ENCODE measurements at regions not wholly inside any gene's neighbourhood (a gene's known extent, or its start where the extent isn't known, plus 50 kb on each side); places are given as distances from the start of the nearest gene placed in this dataset.

DNA sequence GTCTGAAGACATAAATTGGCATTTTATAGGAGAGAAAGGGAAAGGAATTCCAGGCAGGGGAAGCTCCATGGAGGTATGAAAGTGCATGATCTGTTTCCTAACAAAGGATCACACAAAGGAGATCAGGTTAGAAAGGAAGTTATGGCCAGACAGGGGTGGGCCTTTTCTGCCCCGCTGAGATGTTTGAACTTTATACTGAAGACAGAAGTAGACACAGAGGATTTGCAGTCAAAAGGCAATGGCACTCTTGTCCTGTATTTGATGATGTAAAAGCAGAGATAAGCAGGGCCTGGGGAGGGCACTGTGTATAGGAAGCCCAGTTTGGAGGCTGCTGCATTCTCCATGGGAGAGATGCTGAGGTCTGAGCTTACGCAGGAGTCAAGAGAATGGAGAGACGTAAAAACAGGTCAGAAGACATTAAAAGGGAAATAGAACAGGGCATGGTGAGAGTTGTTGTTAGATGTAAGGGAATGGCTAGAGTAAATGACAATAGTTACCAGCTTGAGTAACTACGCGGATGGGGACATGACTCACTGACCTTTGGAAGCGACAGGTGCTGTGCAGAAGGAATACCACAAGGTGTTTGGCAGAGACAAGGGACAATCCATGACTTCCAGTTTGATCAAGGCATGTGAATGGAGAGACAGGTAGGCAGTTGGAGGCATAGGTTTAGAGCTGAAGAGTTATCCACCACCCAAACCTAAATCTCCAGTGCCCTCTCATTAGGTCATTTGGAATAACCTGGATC lies 190.6 kb upstream of the SASH1 start:
- Mint-ChIP-seq H3K4me3 (no peak overlapping the region), H3K36me3 (no peaks in the 10 kb centered on the region), H3K9me3 (no peaks in the 10 kb centered on the region), H3K27me3 (ENCODE audit: low read depth) (no peaks in the 10 kb centered on the region; the same call in 1 of the 2 replicates), H3K4me1 (peaks cover 23% of the 10 kb centered on the region), H3K27ac (no peak overlapping the region)
- DNase-seq (ENCODE audit: low spot score) (no peak), ATAC-seq (peak; percentile 38; the same call in 1 of the 2 replicates)
- ChIA-PET POLR2A (no interaction called here), CTCF (interaction anchor here (1.5 kb wide), 1 partner anchor 14 kb away, joined by 3 read pairs; no protein-coding TSS in a partner anchor)
- TF ChIP-seq, protein P1, sequence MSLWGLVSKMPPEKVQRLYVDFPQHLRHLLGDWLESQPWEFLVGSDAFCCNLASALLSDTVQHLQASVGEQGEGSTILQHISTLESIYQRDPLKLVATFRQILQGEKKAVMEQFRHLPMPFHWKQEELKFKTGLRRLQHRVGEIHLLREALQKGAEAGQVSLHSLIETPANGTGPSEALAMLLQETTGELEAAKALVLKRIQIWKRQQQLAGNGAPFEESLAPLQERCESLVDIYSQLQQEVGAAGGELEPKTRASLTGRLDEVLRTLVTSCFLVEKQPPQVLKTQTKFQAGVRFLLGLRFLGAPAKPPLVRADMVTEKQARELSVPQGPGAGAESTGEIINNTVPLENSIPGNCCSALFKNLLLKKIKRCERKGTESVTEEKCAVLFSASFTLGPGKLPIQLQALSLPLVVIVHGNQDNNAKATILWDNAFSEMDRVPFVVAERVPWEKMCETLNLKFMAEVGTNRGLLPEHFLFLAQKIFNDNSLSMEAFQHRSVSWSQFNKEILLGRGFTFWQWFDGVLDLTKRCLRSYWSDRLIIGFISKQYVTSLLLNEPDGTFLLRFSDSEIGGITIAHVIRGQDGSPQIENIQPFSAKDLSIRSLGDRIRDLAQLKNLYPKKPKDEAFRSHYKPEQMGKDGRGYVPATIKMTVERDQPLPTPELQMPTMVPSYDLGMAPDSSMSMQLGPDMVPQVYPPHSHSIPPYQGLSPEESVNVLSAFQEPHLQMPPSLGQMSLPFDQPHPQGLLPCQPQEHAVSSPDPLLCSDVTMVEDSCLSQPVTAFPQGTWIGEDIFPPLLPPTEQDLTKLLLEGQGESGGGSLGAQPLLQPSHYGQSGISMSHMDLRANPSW (CRISPR knock-in tag; conservative IDR thresholded peaks at IDR 0.05; ENCODE audit: low read depth) = no peak

GRCh38 chr6:148154668-148155067 lies 188.0 kb upstream of the SASH1 start:
- ChIA-PET POLR2A (no interaction called here), CTCF (interaction anchor here (1.0 kb wide), 1 partner anchor 23 kb away, joined by 4 read pairs; no protein-coding TSS in a partner anchor)
- no peak for DNase-seq (ENCODE audit: low spot score)
- Mint-ChIP-seq H3K4me1 (peaks cover 22% of the 10 kb centered on the region), H3K36me3 (no peaks in the 10 kb centered on the region), H3K27me3 (ENCODE audit: low read depth) (no peaks in the 10 kb centered on the region; the same call in 1 of the 2 replicates), H3K4me3 (no peak overlapping the region), H3K27ac (no peak overlapping the region), H3K9me3 (0 out of 2 replicates have a peak, but pooled peaks cover 3% of the 10 kb centered on the region)
- peak; percentile 52; the same call in 1 of the 2 replicates for ATAC-seq
- TF ChIP-seq SMAD3 (CRISPR knock-in tag; IDR thresholded peaks at IDR 0.05; ENCODE audit: borderline replicate concordance) = no peak
- TF ChIP-seq ZNF423 (CRISPR knock-in tag; IDR thresholded peaks at IDR 0.05) = no peak
- no peak for TF ChIP-seq EMX1 (CRISPR knock-in tag; IDR thresholded peaks at IDR 0.05)
- no peak for TF ChIP-seq NFE2L1 (CRISPR knock-in tag; IDR thresholded peaks at IDR 0.05)
- TF ChIP-seq, protein P2, sequence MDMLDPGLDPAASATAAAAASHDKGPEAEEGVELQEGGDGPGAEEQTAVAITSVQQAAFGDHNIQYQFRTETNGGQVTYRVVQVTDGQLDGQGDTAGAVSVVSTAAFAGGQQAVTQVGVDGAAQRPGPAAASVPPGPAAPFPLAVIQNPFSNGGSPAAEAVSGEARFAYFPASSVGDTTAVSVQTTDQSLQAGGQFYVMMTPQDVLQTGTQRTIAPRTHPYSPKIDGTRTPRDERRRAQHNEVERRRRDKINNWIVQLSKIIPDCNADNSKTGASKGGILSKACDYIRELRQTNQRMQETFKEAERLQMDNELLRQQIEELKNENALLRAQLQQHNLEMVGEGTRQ (CRISPR knock-in tag; IDR thresholded peaks at IDR 0.05) = no peak
- no peak for TF ChIP-seq SP1 (CRISPR knock-in tag; conservative IDR thresholded peaks at IDR 0.05)
- no peak for TF ChIP-seq ZNF219 (CRISPR knock-in tag; IDR thresholded peaks at IDR 0.05; ENCODE audit: borderline replicate concordance)
- TF ChIP-seq ZNF263 (CRISPR knock-in tag; IDR thresholded peaks at IDR 0.05; ENCODE audit: low read depth) = no peak
- no peak for TF ChIP-seq GRHL2 (CRISPR knock-in tag; IDR thresholded peaks at IDR 0.05; ENCODE audit: insufficient replicate concordance, severe bottlenecking)
- TF ChIP-seq GABPB1 (CRISPR knock-in tag; IDR thresholded peaks at IDR 0.05) = no peak
- no peak for TF ChIP-seq AR (CRISPR knock-in tag; IDR thresholded peaks at IDR 0.05)
- TF ChIP-seq HMGXB4 (CRISPR knock-in tag; IDR thresholded peaks at IDR 0.05) = no peak
